AG09309 (cell line): ENCODE measurements at regions not wholly inside any gene's neighbourhood (a gene's known extent, or its start where the extent isn't known, plus 50 kb on each side); places are given as distances from the start of the nearest gene placed in this dataset.
"Not testable (repeated sequence)": the region's sequence is repeated elsewhere in the genome, so short reads cannot be mapped to it uniquely, and the experiment has no call there.

Source experiments
- DNase-seq: peaks from one replicate; pipeline ENCODE4 v3.0.0-alpha.2; 2010; ENCODE audit warnings: low read depth
- H3K4me3 ChIP-seq: 2 replicates; pipeline ENCODE4 v1.5.1; 2011; ENCODE audit warnings: mild to moderate bottlenecking, low read depth, low read length, moderate library complexity; ENCODE audit not compliant: control insufficient read depth
- CTCF ChIP-seq: IDR thresholded peaks from 2 replicates; pipeline ENCODE4 v1.5.1; 2011; ENCODE audit warnings: mild to moderate bottlenecking, low read depth, low read length, inconsistent platforms; ENCODE audit not compliant: insufficient read depth, control insufficient read depth; ENCODE audit errors: missing control alignments

DNA sequence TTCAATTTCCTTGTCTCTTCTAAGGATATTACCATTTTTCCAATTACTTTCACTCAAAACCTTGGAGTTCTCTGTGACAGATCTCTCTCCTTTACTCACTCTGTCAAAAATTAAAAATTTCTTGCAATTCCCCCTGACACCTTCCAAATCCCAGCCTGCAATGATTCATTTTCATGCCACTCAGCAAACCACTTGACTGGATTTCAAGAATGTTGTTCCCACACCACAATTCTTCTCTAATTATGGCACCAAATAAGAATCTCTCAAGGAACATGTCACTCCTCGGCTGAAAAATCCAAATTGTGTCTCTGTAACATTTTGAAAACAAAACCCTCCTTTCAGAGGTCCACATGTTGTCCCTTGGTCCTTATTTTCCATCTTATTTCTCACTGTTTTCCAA, 438.9 kb upstream of the ZP4 start:
- H3K4me3 ChIP-seq, result no peak overlapping the region
- no peak for DNase-seq
- TF ChIP-seq CTCF, result no peak

DNA sequence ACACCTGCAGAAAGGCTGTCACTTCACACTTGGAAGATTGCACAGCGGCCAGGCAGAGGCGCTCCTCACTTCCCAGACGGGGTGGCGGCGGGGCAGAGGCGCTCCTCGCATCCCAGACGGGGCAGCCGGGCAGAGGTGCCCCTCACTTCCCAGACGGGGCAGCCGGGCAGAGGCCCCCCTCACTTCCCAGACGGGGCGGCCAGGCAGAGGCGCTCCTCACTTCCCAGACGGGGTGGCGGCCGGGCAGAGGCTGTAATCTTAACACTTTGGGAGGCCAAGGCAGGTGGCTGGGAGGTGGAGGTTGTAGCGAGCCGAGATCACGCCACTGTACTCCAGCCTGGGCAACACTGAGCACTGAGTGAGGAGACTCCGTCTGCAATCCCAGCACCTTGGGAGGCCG, 436.3 kb upstream of the ZP4 start:
- not testable (repeated sequence) for H3K4me3 ChIP-seq, DNase-seq

GRCh38 chr1:238326479-238326878, 435.8 kb upstream of the ZP4 start:
- not testable (repeated sequence) for H3K4me3 ChIP-seq, DNase-seq

DNA sequence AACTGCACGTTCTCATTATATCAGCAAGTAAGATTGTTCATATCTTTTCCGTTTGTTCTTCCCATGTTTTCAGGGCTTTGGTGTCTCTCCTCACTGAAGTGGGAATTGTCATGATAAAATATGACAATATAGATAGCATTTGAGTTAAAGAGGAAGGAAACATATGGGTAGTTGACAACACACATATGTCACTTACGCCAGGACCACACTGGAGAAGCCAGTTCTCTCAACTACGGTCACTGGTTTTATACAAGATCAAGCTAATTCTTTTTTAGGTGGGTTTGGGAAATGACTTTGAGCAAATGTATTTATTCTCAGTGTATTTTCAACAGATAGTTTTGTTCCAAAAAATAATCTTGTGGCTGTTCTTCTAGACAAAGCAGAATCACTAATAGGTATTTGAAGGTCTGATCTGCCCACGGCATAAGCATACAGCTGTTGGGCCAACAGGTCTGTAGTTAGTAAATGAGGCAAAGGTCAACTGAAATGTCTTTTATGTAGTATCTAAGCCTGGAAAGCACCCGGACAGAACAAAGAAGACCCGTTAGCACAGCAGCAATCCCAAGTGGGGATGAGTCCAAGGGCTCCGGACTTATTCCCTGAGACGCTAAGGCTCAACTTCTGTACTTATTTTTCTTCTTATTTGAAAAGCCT, 433.6 kb upstream of the ZP4 start:
- no peak for DNase-seq
- no peak overlapping the region for H3K4me3 ChIP-seq
- no peak for TF ChIP-seq CTCF

GRCh38 chr1:238323490-238323889, 432.8 kb upstream of the ZP4 start:
- no peak for TF ChIP-seq CTCF
- no peak overlapping the region for H3K4me3 ChIP-seq
- no peak for DNase-seq

- no peak for TF ChIP-seq CTCF
- DNase-seq, result no peak
- no peak overlapping the region for H3K4me3 ChIP-seq
Observed at GRCh38 chr1:238319957-238320356, 429.2 kb upstream of the ZP4 start.

DNA sequence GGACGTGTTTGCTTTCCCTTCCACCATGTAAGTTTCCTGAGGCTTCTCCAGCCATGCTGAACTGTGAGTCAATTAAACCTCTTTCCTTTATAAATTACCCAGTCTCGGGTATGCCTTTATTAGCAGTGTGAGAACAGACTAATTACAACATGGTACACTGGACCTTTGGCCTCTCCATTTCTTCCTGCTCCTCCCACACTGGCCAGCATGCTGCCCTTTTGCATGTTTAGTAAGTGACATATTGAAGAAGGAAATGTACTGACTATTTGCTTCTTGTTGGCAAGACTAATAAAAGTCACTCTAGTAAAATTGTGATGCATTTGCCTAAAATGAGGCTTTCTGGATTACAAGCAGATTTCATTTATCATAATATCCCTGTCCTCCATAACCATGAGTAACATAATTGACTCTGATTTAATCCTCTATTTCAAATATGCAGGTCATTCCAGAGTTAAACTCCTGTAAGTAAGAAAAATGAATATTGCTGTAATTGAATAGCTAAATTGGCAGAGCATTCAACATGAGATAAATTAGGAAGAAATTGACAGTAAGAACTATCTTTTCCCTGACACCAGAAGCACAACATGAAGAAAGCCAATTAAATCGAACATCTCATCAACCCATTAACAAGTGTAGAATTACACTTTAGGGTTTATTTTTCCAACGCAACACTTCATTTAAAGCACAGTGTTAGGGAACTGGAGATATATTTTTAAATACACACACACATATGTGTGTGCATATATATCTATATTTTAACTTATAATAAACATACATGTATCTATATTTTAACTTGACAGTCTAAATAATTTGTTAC, 427.8 kb upstream of the ZP4 start:
- DNase-seq, result no peak

More for the DNA sequence above, 427.8 kb upstream of the ZP4 start:
- TF ChIP-seq CTCF, result no peak
- no peak overlapping the region for H3K4me3 ChIP-seq
